A673 (cell line): ENCODE measurements at regions not wholly inside any gene's neighbourhood (a gene's known extent, or its start where the extent isn't known, plus 50 kb on each side); places are given as distances from the start of the nearest gene placed in this dataset.

Experiments used
- BruUV-seq: library from RNA; stranded (reverse); fragments of 400-500 nt; replicated peaks from 2 replicates; lab custom pipeline; 2021; lab: Mats Ljungman, UMichigan
- CTCF ChIA-PET: fragments of 300-600 bp; sonication (Branson Sonifier 250); formaldehyde crosslinking; loops from one replicate; lab custom pipeline; 2022; ENCODE audit warnings: antibody characterized with exemption; lab: Charles Lee
- POLR2A ChIA-PET: fragments of 300-600 bp; sonication (Branson Sonifier 250); formaldehyde crosslinking; loops from one replicate; lab custom pipeline; 2022; ENCODE audit warnings: antibody characterized with exemption; ENCODE audit not compliant: low non-redundant PET; lab: Charles Lee
- DNase-seq: peaks from one replicate; pipeline ENCODE4 v3.0.0-alpha.2; 2015; ENCODE audit warnings: low spot score
- H3K27ac ChIP-seq: fragments of 200-600 bp; sonication (generic); 2 replicates; pipeline ENCODE4 v1.5.1; 2016; ENCODE audit warnings: mixed run types, low read depth, mild to moderate bottlenecking, mixed read lengths, antibody characterized with exemption, low read length; ENCODE audit not compliant: poor library complexity, severe bottlenecking
- H3K27me3 ChIP-seq: fragments of 200-600 bp; sonication (generic); replicated peaks from 2 replicates; pipeline ENCODE4 v1.6.1; 2017; ENCODE audit warnings: mixed run types, low read depth, mild to moderate bottlenecking, mixed read lengths, antibody characterized with exemption, low read length; ENCODE audit not compliant: insufficient read depth, poor library complexity
- H3K36me3 ChIP-seq: fragments of 200-600 bp; sonication (generic); 2 replicates; pipeline ENCODE4 v1.6.1; 2016; ENCODE audit warnings: mixed run types, mild to moderate bottlenecking, mixed read lengths, antibody characterized with exemption, low read length; ENCODE audit not compliant: insufficient read depth, poor library complexity, severe bottlenecking
- H3K4me1 ChIP-seq: fragments of 200-600 bp; sonication (generic); 2 replicates; pipeline ENCODE4 v1.6.1; 2017; ENCODE audit warnings: mixed run types, mild to moderate bottlenecking, mixed read lengths, antibody characterized with exemption, low read length; ENCODE audit not compliant: insufficient read depth, poor library complexity, severe bottlenecking
- H3K4me3 ChIP-seq: fragments of 200-600 bp; sonication (generic); 2 replicates; pipeline ENCODE4 v1.5.1; 2016; ENCODE audit warnings: low read depth, mixed run types, mild to moderate bottlenecking, mixed read lengths, low read length; ENCODE audit not compliant: poor library complexity, severe bottlenecking
- H3K9me3 ChIP-seq: fragments of 200-600 bp; sonication (generic); 2 replicates; pipeline ENCODE4 v1.6.1; 2016; ENCODE audit warnings: mixed run types, low read depth, mild to moderate bottlenecking, mixed read lengths, antibody characterized with exemption, low read length; ENCODE audit not compliant: poor library complexity, severe bottlenecking
- EZH2 ChIP-seq: fragments of 200-600 bp; sonication (generic); IDR thresholded peaks from 2 replicates; pipeline ENCODE4 v1.6.1; 2017; ENCODE audit warnings: borderline replicate concordance, low read depth, mild to moderate bottlenecking, mixed read lengths, antibody characterized with exemption, low read length; ENCODE audit not compliant: poor library complexity, severe bottlenecking
- intact Hi-C: fragments of 100-400 bp; cut with micrococcal nuclease; formaldehyde crosslinking; loops from one replicate; pipeline ENCODE4 v1.10.0; 2022; ENCODE audit not compliant: unreplicated experiment
- TF ChIP-seq, protein P1 (sequence below): fragments of 300-800, 200-600 bp; sonication (generic); conservative IDR thresholded peaks from 2 replicates; pipeline ENCODE4 v1.5.1; 2017; ENCODE audit warnings: low read depth, mild to moderate bottlenecking, antibody characterized with exemption, low read length, moderate library complexity, mixed read lengths

DNA sequence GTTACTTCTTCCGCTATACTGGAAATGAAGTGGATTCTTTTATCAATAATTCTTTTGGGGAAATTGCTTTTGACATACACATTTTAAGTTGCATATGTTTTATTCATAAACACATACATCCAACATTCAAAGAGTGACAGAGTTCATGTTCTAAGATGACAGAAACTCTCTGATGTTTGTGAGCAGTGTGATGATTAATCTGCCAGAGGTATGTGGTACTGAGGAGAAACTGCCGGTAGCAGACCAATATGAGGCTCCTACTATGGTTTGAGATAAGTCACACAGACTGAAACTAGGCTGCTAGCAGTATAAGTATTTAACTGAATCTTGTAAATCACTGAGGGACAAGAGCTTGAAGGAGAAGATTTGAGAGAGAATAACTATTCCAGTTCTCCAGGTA lies 524.1 kb upstream of the SEMA3D start:
- H3K4me1 ChIP-seq = no peaks in the 10 kb centered on the region
- no peaks in the 10 kb centered on the region for H3K9me3 ChIP-seq
- intact Hi-C loops = no loop called here
- ChIA-PET CTCF (no interaction called here), POLR2A (no interaction called here)
- no TSS peak for BruUV-seq
- no peaks in the 10 kb centered on the region for H3K36me3 ChIP-seq
- no peak for DNase-seq
- no peak for TF ChIP-seq EZH2
- TF ChIP-seq, protein P1, sequence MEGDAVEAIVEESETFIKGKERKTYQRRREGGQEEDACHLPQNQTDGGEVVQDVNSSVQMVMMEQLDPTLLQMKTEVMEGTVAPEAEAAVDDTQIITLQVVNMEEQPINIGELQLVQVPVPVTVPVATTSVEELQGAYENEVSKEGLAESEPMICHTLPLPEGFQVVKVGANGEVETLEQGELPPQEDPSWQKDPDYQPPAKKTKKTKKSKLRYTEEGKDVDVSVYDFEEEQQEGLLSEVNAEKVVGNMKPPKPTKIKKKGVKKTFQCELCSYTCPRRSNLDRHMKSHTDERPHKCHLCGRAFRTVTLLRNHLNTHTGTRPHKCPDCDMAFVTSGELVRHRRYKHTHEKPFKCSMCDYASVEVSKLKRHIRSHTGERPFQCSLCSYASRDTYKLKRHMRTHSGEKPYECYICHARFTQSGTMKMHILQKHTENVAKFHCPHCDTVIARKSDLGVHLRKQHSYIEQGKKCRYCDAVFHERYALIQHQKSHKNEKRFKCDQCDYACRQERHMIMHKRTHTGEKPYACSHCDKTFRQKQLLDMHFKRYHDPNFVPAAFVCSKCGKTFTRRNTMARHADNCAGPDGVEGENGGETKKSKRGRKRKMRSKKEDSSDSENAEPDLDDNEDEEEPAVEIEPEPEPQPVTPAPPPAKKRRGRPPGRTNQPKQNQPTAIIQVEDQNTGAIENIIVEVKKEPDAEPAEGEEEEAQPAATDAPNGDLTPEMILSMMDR = no peak
- no peak overlapping the region for H3K4me3 ChIP-seq
- H3K27ac ChIP-seq = no peak overlapping the region
- H3K27me3 ChIP-seq = no peaks in the 10 kb centered on the region

DNA sequence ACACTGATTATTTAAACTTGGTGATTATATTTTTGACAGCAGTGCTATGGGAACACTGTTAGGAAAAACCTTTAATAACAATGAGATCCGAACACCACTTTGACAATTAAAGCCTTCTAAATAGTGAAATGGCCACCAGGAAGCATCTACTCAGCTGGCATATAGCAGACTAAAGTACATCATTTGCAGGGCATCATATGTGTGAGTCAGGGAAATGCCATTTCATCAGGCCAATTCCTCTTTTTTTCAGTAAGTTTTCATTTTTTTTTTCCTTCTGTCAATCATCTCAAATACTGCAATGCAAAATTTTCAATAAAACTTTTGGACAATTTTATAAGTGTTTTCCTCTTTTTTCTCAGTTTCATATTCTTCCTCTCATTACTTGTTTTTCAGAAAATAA lies 521.4 kb upstream of the SEMA3D start:
- Histone ChIP-seq H3K4me3 (no peak overlapping the region), H3K36me3 (no peaks in the 10 kb centered on the region), H3K27me3 (no peaks in the 10 kb centered on the region), H3K4me1 (no peaks in the 10 kb centered on the region), H3K27ac (no peak overlapping the region), H3K9me3 (no peaks in the 10 kb centered on the region)
- intact Hi-C loops = no loop called here
- no peak for DNase-seq
- BruUV-seq = no TSS peak
- POLR2A ChIA-PET = no interaction called here
- no peak for TF ChIP-seq EZH2
- TF ChIP-seq, protein P1 = no peak
- CTCF ChIA-PET = no interaction called here

DNA sequence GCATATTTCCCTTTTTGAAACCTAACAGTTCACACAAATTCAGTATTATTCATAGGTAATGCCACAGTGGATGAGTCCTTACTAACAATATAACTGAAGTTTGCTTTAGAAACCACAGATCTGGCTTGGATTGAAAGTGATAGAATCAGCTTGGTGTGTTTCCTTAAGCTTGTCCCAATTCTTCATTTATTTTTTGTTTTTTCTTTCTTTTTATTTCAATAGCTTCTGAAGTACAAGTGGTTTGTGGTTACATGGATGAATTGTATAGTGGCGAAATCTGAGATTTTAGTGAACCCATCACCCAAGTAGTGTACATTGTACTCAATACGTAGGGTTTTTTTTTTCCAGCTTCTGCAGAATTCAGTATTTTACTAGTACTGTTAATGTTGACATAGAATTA lies 518.2 kb upstream of the SEMA3D start:
- no peak for DNase-seq
- POLR2A ChIA-PET = no interaction called here
- no peaks in the 10 kb centered on the region for H3K9me3 ChIP-seq
- no TSS peak for BruUV-seq
- H3K4me1 ChIP-seq = no peaks in the 10 kb centered on the region
- intact Hi-C loops = no loop called here
- CTCF ChIA-PET = no interaction called here
- H3K27ac ChIP-seq = no peak overlapping the region
- no peaks in the 10 kb centered on the region for H3K27me3 ChIP-seq
- no peak overlapping the region for H3K4me3 ChIP-seq
- no peaks in the 10 kb centered on the region for H3K36me3 ChIP-seq
- no peak for TF ChIP-seq EZH2
- TF ChIP-seq, protein P1 = no peak
